H1 (cell line): ENCODE measurements at regions not wholly inside any gene's neighbourhood (a gene's known extent, or its start where the extent isn't known, plus 50 kb on each side); places are given as distances from the start of the nearest gene placed in this dataset.

Source experiments
- CHD7 ChIP-seq: fragments of 300-600 bp; sonication (generic); IDR thresholded peaks from 2 replicates; pipeline ENCODE4 v1.7.1; 2012; ENCODE audit warnings: low read length, moderate library complexity, mild to moderate bottlenecking, inconsistent platforms; ENCODE audit not compliant: insufficient replicate concordance
- HDAC2 ChIP-seq, 2 experiments: fragments of 300-600 bp in 1 of 2; sonication (generic) in 1 of 2; IDR thresholded peaks; 2 replicates each; pipeline ENCODE4 v1.6.1; 2011 to 2012; ENCODE audit warnings: low read depth in 2 of 2, low read length in 2 of 2, mild to moderate bottlenecking in 2 of 2, moderate library complexity in 2 of 2, borderline replicate concordance in 1 of 2, inconsistent platforms in 1 of 2
- NRF1 ChIP-seq: IDR thresholded peaks from 2 replicates; pipeline ENCODE4 v1.6.1; 2011; ENCODE audit warnings: mild to moderate bottlenecking, low read depth, low read length, improper control_type of control experiment
- RBBP5 ChIP-seq: IDR thresholded peaks from 2 replicates; pipeline ENCODE4 v1.7.1; 2012; ENCODE audit warnings: low read depth, mild to moderate bottlenecking, inconsistent platforms, low read length, moderate library complexity, borderline replicate concordance
- TAF7 ChIP-seq: optimal IDR thresholded peaks from 2 replicates; pipeline ENCODE3; 2011; ENCODE audit warnings: low read depth, mild to moderate bottlenecking, inconsistent platforms, low read length, moderate library complexity, borderline replicate concordance
- USF2 ChIP-seq: IDR thresholded peaks from 2 replicates; pipeline ENCODE4 v1.6.1; 2011; ENCODE audit warnings: low read length, improper control_type of control experiment

GRCh38 chr12:68446901-68447796 lies 115.0 kb upstream of the MDM1 start (continued):
- TF ChIP-seq TAF7: no peak
- TF ChIP-seq HDAC2 (IDR thresholded peaks at IDR 0.05; ENCODE audit: borderline replicate concordance in 1 of 2, low read depth in 2 of 2, low read length in 2 of 2): 0 out of 4 replicates have a peak, but pooled peaks of 1 of the 2 experiments have one; percentile 29
- TF ChIP-seq NRF1: no peak
- no peak for TF ChIP-seq RBBP5
- no peak for TF ChIP-seq CHD7
- no peak for TF ChIP-seq USF2
